Upper lobe of left lung (tissue), 6 donors: ENCODE measurements at regions not wholly inside any gene's neighbourhood (a gene's known extent, or its start where the extent isn't known, plus 50 kb on each side); places are given as distances from the start of the nearest gene placed in this dataset.

Experiments used
- ATAC-seq, 2 donors: fragments of 200-7000 bp; cut with Tn5 transposase; one replicate each; pipeline ENCODE4 v1.9.1; 2022; ENCODE audit warnings: mild to moderate bottlenecking in 2 of 2, moderate library complexity in 2 of 2; ENCODE audit not compliant: low FRiP score in 2 of 2
- DNase-seq, 2 donors: peaks; one replicate each; pipeline ENCODE4 v3.0.0-alpha.2; 2019 to 2020
- H3K27ac ChIP-seq, 4 donors: fragments of 200-600 bp; sonication (generic); one replicate each; pipeline ENCODE4 v1.5.1; 2016 to 2019
- H3K27me3 ChIP-seq, 4 donors: fragments of 200-600 bp; sonication (generic); one replicate each; pipeline ENCODE4 v1.5.1; 2017 to 2019
- H3K36me3 ChIP-seq, 4 donors: fragments of 200-600 bp; sonication (generic); one replicate each; pipeline ENCODE4 v1.5.1; 2016 to 2019
- H3K4me1 ChIP-seq, 4 donors: fragments of 200-600 bp; sonication (generic); one replicate each; pipeline ENCODE4 v1.5.1; 2018 to 2019
- H3K4me3 ChIP-seq, 4 donors: fragments of 200-600 bp; sonication (generic); one replicate each; pipeline ENCODE4 v1.5.1; 2017 to 2019; ENCODE audit warnings: mild to moderate bottlenecking in 2 of 4, moderate library complexity in 1 of 4
- H3K9me3 ChIP-seq, 4 donors: fragments of 200-600 bp; sonication (generic); one replicate each; pipeline ENCODE4 v1.5.1; 2018 to 2019
- EP300 ChIP-seq, 4 donors: sonication (generic); formaldehyde crosslinking; IDR thresholded peaks; one replicate each; pipeline ENCODE4 v1.5.1; 2017; ENCODE audit warnings: antibody characterized with exemption in 4 of 4, control low read depth in 2 of 4
- POLR2A ChIP-seq, 4 donors: fragments of 450-650 bp; IDR thresholded peaks; one replicate each; pipeline ENCODE4 v1.5.1; 2016 to 2017; ENCODE audit warnings: antibody characterized with exemption in 4 of 4, mild to moderate bottlenecking in 2 of 4
- POLR2AphosphoS5 ChIP-seq, 2 donors: sonication (generic); formaldehyde crosslinking; IDR thresholded peaks; one replicate each; pipeline ENCODE4 v1.5.1; 2017; ENCODE audit warnings: antibody characterized with exemption in 2 of 2
- whole genome bisulfite sequencing, 2 donors: methylation state at CpG; one replicate each; pipeline ENCODE4 v1.1.5; 2017 to 2018; 5-methylcytosine and 5-hydroxymethylcytosine counted together
- TF ChIP-seq, protein P1 (sequence below), 6 experiments: fragments of 450-650 bp in 4 of 6; fragments of 200-600 bp in 2 of 6; sonication (generic) in 2 of 6; IDR thresholded peaks; one replicate each; pipeline ENCODE4 v1.5.1; 2016 to 2019; ENCODE audit warnings: antibody characterized with exemption in 6 of 6
- donor health status: DM: no; HTN: no; CAD: no; lungs with moderate emphysema.
- donor health status: DM: no; HTN: yes; CAD: no; lungs with severe emphysema.

DNA sequence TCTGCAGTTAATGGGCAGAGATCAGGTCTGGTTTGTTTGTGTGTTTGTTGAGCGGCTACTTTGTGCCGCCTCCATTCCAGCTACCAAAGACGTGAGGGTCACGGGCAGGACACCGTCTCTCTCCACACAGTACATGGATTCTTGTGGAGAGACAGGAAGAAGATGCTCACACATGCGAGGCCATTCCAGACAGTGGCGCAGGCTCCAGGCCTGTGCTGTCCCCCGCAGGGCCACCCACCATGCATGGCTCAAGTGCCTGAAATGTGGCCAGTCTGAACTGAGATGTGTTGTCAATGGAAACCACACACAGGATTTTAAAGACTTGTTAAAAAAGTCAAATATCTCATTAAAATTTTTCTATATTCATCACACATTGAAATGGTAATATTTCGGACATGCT is 848.3 kb downstream of the TBC1D22A start:
- Histone ChIP-seq H3K4me1 (no peaks in the 10 kb centered on the region), H3K27me3 (no peaks in the 10 kb centered on the region), H3K4me3 (no peak overlapping the region), H3K36me3 (no peaks in the 10 kb centered on the region), H3K27ac (no peak overlapping the region), H3K9me3 (peaks cover 0 to 3% (median 0%) of the 10 kb centered on the region in 4 donors)
- DNase-seq, result no peak
- no peak for ATAC-seq
- WGBS, 2 donors, result 92 to 98% methylated on average over 9 of the region's 9 CpGs
- TF ChIP-seq EP300 (IDR thresholded peaks at IDR 0.05) (no peak), POLR2AphosphoS5 (IDR thresholded peaks at IDR 0.05) (no peak), POLR2A (IDR thresholded peaks at IDR 0.05) (no peak)
- TF ChIP-seq, protein P1, sequence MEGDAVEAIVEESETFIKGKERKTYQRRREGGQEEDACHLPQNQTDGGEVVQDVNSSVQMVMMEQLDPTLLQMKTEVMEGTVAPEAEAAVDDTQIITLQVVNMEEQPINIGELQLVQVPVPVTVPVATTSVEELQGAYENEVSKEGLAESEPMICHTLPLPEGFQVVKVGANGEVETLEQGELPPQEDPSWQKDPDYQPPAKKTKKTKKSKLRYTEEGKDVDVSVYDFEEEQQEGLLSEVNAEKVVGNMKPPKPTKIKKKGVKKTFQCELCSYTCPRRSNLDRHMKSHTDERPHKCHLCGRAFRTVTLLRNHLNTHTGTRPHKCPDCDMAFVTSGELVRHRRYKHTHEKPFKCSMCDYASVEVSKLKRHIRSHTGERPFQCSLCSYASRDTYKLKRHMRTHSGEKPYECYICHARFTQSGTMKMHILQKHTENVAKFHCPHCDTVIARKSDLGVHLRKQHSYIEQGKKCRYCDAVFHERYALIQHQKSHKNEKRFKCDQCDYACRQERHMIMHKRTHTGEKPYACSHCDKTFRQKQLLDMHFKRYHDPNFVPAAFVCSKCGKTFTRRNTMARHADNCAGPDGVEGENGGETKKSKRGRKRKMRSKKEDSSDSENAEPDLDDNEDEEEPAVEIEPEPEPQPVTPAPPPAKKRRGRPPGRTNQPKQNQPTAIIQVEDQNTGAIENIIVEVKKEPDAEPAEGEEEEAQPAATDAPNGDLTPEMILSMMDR (IDR thresholded peaks at IDR 0.05), result no peak

DNA sequence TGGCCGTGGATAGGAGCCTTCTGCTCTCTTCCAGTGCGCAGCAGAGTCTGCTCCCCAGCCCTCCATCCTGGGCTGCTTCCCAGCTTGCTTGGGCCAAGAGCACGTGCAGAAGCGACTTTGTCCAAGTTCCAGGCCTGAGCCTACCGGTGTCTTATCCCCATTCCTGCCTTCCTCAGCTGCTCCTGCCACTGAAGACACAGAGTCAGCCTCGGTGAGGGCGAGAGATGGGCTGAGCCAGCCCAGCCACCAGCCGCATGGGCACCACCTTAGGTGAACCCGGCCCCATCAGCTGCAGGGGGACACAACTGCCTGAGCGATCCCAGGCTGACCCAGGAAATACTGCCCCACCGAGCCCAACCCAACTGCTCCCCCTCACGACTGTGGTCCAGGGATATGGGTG is 847.8 kb downstream of the TBC1D22A start:
- Histone ChIP-seq H3K4me1 (no peaks in the 10 kb centered on the region), H3K9me3 (peaks cover 0 to 3% (median 0%) of the 10 kb centered on the region in 4 donors), H3K27ac (no peak overlapping the region), H3K36me3 (no peaks in the 10 kb centered on the region), H3K4me3 (no peak overlapping the region), H3K27me3 (no peaks in the 10 kb centered on the region)
- ATAC-seq (no peak), DNase-seq (no peak)
- TF ChIP-seq POLR2A (IDR thresholded peaks at IDR 0.05) (no peak), POLR2AphosphoS5 (IDR thresholded peaks at IDR 0.05) (no peak), EP300 (IDR thresholded peaks at IDR 0.05) (no peak)
- TF ChIP-seq, protein P1 (IDR thresholded peaks at IDR 0.05), result no peak
- WGBS, 2 donors, result 85 to 87% methylated on average over 10 to 11 of the region's 12 CpGs

DNA sequence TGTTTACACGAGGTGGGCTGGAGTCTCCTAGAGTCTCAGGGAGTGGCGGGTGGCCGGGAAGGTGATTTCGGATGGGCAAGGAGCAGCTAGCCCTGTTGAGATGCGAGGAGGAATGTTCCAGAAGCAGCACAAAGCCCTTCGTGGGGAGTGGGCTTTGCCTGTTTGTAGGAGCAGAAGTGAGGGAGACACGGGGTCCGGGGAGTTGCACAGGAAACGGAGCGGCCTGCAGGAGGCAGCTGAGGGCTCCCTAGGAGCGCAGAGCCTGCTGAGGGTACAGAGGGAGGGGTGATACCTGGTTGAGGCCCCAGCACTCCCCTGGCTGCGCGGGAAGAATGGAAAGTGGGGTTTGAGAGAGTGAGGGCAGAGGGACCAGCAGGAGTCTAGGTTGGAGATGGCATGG is 847.2 kb downstream of the TBC1D22A start:
- Histone ChIP-seq H3K4me3 (no peak overlapping the region), H3K9me3 (peaks cover 0 to 3% (median 0%) of the 10 kb centered on the region in 4 donors), H3K36me3 (no peaks in the 10 kb centered on the region), H3K27ac (no peak overlapping the region), H3K27me3 (no peaks in the 10 kb centered on the region), H3K4me1 (no peaks in the 10 kb centered on the region)
- WGBS, 2 donors, result 69 to 75% methylated on average over 13 of the region's 13 CpGs
- TF ChIP-seq POLR2AphosphoS5 (IDR thresholded peaks at IDR 0.05) (no peak), EP300 (IDR thresholded peaks at IDR 0.05) (no peak), POLR2A (IDR thresholded peaks at IDR 0.05) (no peak)
- TF ChIP-seq, protein P1 (IDR thresholded peaks at IDR 0.05), result no peak
- no peak for DNase-seq
- ATAC-seq, result no peak

DNA sequence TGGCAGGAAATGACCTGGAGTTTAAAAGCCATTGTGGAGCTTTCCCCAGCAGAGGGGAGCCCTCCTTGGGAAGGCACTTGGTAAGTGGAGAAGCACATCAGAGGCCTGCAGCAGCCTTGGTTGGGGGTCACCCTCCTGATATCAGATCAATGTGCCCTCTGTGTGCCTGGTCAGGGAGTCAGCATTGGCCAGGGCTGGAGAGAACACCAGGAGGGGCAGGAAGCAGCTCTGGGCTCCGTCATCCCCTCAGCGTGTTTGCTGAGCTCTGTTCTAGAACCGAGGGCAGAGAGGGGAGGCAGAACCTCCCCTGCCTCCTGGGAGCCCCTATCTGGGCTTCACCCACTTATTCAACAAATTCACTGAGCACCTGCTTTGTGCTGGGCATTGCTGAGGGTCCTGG is 846.0 kb downstream of the TBC1D22A start:
- Histone ChIP-seq H3K4me1 (no peaks in the 10 kb centered on the region), H3K36me3 (no peaks in the 10 kb centered on the region), H3K27ac (no peak overlapping the region), H3K27me3 (no peaks in the 10 kb centered on the region), H3K9me3 (peaks cover 0 to 3% (median 0%) of the 10 kb centered on the region in 4 donors), H3K4me3 (no peak overlapping the region)
- 54 to 83% methylated on average over 3 of the region's 3 CpGs for WGBS, 2 donors
- TF ChIP-seq POLR2A (IDR thresholded peaks at IDR 0.05) (no peak), EP300 (IDR thresholded peaks at IDR 0.05) (no peak), POLR2AphosphoS5 (IDR thresholded peaks at IDR 0.05) (no peak)
- TF ChIP-seq, protein P1 (IDR thresholded peaks at IDR 0.05), result no peak
- no peak for DNase-seq
- no peak for ATAC-seq

DNA sequence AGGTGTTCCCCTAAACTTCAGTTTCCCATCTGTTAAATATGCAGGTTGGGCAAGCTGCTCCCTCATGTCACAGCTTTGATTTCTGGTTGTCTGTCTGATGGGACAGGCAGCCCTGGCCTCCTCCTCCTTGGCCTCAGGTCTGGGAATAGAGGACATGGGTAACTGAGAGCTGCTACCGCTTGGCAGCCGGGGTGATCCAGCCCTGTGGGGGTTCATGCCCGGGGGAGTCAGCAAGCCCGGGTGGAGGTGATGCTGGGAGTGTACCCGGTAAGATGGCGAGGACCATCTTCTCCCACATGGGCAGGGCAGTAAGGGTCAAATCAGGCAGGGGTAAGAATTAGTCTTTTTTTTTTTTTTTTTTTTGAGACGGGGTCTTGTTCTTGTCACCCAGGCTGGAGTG is 845.0 kb downstream of the TBC1D22A start:
- Histone ChIP-seq H3K27me3 (no peaks in the 10 kb centered on the region), H3K4me1 (no peaks in the 10 kb centered on the region), H3K9me3 (peaks cover 0 to 3% (median 0%) of the 10 kb centered on the region in 4 donors), H3K27ac (no peak overlapping the region), H3K36me3 (no peaks in the 10 kb centered on the region), H3K4me3 (no peak overlapping the region)
- WGBS, 2 donors, result 88 to 91% methylated on average over 7 of the region's 7 CpGs
- no peak for ATAC-seq
- DNase-seq, result no peak
- no peak for TF ChIP-seq EP300 (IDR thresholded peaks at IDR 0.05)
- TF ChIP-seq, protein P1 (IDR thresholded peaks at IDR 0.05), result no peak
- TF ChIP-seq POLR2AphosphoS5 (IDR thresholded peaks at IDR 0.05), result no peak
- TF ChIP-seq POLR2A (IDR thresholded peaks at IDR 0.05), result no peak
